D721Med (cell line): ENCODE measurements at regions not wholly inside any gene's neighbourhood (a gene's known extent, or its start where the extent isn't known, plus 50 kb on each side); places are given as distances from the start of the nearest gene placed in this dataset.

Source experiments
- DNase-seq: peaks from one replicate; pipeline ENCODE4 v3.0.0; 2011; ENCODE audit warnings: low spot score; ENCODE audit not compliant: insufficient read length
- FAIRE-seq: peaks from 2 replicates; lab custom pipeline; 2011; peaks lifted over from hg19 to GRCh38; lab: Jason Lieb, UNC
- CTCF ChIP-seq: IDR thresholded peaks from 2 replicates; pipeline ENCODE4 v1.5.1; 2012; ENCODE audit warnings: mild to moderate bottlenecking, control low read depth; ENCODE audit not compliant: insufficient read depth; ENCODE audit errors: missing control alignments

GRCh38 chr12:124098101-124098757 is 125.2 kb downstream of the ZNF664 start:
- no peak for FAIRE-seq
- no peak for DNase-seq
- TF ChIP-seq CTCF, result no peak

- FAIRE-seq (no peak), DNase-seq (no peak)
- no peak for TF ChIP-seq CTCF
Observed at GRCh38 chr12:124098887-124099286, 125.9 kb downstream of the ZNF664 start.

GRCh38 chr12:124099661-124100060 is 126.6 kb downstream of the ZNF664 start:
- no peak for TF ChIP-seq CTCF
- FAIRE-seq, result no peak
- no peak for DNase-seq

GRCh38 chr12:124100572-124101178 is 127.7 kb downstream of the ZNF664 start:
- no peak for FAIRE-seq
- no peak for TF ChIP-seq CTCF
- DNase-seq, result no peak

GRCh38 chr12:124105546-124105945 is 132.5 kb downstream of the ZNF664 start:
- no peak for DNase-seq
- no peak for FAIRE-seq
- TF ChIP-seq CTCF, result no peak

GRCh38 chr12:124107351-124107750 is 134.3 kb downstream of the ZNF664 start:
- FAIRE-seq, result no peak
- TF ChIP-seq CTCF, result no peak
- no peak for DNase-seq

- no peak for TF ChIP-seq CTCF
- DNase-seq (no peak), FAIRE-seq (no peak)
Observed at GRCh38 chr12:124109760-124110159, 136.7 kb downstream of the ZNF664 start.
